ENCODE measurements at regions not wholly inside any gene's neighbourhood (a gene's known extent, or its start where the extent isn't known, plus 50 kb on each side); places are given as distances from the start of the nearest gene placed in this dataset.

DNA sequence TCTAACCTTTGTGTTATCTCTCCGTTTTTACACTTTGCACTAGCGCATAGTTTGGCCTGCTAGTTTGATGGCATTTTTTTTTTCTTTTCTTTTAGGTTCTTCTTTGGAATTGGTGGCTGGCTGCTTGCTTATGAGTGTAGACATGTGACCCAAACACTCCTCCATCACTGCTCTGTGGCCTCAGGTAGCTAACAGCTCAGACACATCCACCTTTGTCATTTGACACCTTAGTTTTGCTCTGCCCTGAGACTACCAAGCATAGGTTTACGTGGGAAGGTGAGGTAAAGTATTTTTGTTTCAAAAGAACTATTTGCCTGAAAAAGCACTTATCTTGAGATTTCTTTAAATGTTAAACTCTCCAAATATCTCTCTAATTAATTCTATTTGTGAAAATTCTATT lies 368.4 kb upstream of the MAP3K7 start:
- TF ChIP-seq, protein P1, sequence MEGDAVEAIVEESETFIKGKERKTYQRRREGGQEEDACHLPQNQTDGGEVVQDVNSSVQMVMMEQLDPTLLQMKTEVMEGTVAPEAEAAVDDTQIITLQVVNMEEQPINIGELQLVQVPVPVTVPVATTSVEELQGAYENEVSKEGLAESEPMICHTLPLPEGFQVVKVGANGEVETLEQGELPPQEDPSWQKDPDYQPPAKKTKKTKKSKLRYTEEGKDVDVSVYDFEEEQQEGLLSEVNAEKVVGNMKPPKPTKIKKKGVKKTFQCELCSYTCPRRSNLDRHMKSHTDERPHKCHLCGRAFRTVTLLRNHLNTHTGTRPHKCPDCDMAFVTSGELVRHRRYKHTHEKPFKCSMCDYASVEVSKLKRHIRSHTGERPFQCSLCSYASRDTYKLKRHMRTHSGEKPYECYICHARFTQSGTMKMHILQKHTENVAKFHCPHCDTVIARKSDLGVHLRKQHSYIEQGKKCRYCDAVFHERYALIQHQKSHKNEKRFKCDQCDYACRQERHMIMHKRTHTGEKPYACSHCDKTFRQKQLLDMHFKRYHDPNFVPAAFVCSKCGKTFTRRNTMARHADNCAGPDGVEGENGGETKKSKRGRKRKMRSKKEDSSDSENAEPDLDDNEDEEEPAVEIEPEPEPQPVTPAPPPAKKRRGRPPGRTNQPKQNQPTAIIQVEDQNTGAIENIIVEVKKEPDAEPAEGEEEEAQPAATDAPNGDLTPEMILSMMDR (IDR thresholded peaks at IDR 0.05; ENCODE audit: borderline replicate concordance, insufficient read depth, low read depth, low read length): no peak
- no peak overlapping the region for H3K4me3 ChIP-seq (ENCODE audit: low read depth, low read length)

DNA sequence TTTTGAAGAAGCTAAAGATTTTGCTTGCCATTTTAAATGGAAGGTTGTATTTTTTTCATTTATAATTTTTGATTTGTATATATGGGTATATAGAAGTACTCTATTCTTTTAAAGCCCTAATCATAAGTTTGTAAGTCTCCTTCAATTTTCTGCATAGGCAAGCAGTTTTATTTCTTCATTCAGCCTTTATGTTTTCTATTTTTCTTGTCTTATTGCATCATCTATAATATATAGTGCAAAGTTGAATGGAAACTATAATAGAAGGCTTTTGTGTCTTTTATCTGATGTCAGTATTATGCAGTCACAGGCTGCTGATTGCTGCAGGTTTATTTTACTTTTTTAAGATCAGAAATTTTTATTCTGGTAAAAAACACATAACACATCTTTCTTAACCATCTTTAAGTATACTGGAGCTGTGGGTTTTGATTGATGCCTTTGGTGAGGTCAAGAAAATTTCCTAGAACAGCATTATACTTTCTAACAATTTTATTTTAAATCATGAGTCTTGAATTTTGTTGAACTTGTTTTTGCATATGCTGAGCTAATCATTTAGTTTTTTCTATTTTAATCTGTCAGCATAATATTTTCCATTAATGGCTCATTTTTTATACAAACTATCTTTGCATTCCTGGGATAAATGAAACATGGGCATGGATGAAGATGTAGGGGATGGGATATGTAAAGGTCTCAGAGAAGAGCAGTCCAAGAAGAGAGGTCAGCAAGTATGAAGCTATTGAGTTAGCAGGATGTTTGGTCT lies 366.7 kb upstream of the MAP3K7 start:
- TF ChIP-seq, protein P1 (IDR thresholded peaks at IDR 0.05; ENCODE audit: borderline replicate concordance, insufficient read depth, low read depth, low read length): no peak
- no peak overlapping the region for H3K4me3 ChIP-seq (ENCODE audit: low read depth, low read length)

DNA sequence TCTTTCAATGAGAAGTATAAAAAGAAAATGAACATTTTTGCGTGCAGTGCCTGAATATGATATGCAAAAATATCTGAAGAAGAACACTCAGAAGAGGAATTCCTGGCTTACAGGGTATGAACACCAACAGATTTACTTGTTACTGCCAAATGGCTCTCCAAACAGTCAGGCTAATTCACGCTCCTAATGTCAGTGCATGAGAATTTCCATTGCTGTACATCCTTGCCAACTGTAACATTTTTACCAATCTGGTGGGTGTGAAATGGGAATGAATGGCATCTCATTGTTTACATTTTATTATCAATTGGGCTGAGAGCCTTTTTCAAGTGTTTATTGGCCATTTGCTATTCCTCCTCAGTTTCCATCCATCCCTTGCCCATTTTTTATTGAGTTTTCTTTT lies 365.3 kb upstream of the MAP3K7 start:
- H3K4me3 ChIP-seq (ENCODE audit: low read depth, low read length): no peak overlapping the region
- TF ChIP-seq, protein P1 (IDR thresholded peaks at IDR 0.05; ENCODE audit: borderline replicate concordance, insufficient read depth, low read depth, low read length): no peak

DNA sequence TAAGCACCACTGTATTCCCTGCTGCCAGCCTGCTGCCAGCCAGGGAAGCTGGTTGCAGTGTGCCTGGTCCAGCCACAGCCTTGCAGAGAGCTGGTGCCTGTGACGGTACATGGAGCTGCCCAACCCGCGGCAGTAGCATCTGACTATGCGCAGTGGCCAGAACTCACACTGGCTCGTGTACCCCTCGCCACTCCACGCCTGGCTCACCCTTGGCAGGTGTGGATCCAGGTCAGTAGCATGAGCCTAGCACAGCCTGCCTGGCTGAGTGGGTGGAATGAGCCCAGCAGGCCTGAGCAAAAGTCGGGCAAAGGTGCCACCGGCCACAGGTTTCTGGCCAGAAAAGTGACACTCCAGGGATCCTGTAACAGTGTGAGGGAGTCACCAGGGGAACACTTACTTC lies 361.7 kb upstream of the MAP3K7 start:
- H3K4me3 ChIP-seq (ENCODE audit: low read depth, low read length): no peak overlapping the region
- TF ChIP-seq, protein P1 (IDR thresholded peaks at IDR 0.05; ENCODE audit: borderline replicate concordance, insufficient read depth, low read depth, low read length): no peak

DNA sequence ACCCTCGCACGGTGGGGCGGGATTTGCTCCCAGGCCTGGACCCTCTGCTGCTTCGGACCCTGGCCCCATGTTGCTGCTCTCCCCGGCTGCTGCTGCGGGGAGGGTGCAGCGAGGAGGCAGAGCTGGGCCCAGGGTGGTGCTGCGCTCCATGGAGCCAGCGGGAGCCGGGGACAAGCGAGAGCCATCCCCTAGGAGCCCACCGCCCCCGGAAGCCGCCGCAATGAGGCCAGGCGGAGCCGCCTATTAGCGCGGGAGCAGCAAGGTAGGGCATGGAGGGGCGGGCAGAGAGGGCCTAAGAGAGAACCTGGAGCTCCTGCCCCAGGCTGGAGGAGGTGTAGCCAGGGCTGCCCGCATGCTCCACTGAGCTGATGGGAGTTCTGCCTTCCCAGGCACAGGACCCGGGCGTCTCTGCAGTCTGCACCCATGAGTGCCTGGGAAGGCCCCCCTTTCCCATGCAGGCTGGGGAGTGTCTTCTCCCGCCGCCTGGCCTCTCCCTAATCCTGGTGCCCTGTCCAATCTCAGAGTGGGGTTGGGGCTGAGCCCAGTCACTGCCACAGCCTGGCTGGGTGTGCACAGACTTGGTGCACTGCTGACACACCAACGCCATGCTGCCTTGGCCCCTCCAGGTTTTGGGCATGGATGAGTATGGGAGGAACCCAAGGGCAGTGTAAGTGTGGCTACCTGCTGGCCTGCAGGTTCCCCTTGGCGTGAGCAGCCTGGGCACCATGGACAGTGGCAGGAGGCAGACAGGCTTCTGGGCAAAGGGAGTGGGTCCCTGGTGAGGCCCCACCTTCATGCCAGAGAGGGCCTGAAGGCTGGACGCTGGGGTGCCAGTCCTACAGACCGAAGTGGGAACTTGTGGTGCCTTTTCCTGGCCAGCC lies 360.6 kb upstream of the MAP3K7 start:
- no peak overlapping the region for H3K4me3 ChIP-seq (ENCODE audit: low read depth, low read length)
- TF ChIP-seq, protein P1 (IDR thresholded peaks at IDR 0.05; ENCODE audit: borderline replicate concordance, insufficient read depth, low read depth, low read length): no peak

DNA sequence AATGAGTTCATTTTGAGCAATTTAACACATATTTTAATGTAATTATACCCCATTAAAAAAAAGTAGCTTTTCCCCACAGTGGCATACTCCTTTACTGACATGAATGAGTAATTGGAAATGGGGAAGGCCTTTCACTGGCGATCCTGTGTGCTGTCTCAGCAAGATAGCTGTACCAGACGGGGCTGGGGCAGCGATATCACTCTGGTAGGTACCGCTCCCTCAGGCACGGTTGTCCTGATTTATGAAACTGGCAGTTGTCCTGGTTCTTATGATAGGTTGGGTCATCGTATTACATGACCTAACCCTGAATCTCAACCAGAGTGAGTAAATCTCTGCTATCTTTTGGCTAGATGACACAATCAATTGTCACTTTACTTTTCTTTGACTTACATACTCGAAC lies 355.0 kb upstream of the MAP3K7 start:
- TF ChIP-seq, protein P1 (IDR thresholded peaks at IDR 0.05; ENCODE audit: borderline replicate concordance, insufficient read depth, low read depth, low read length): no peak
- H3K4me3 ChIP-seq (ENCODE audit: low read depth, low read length): no peak overlapping the region

Data from GM12875 (cell line).